Dermis microvascular lymphatic vessel endothelial cell (primary cell): ENCODE measurements at regions not wholly inside any gene's neighbourhood (a gene's known extent, or its start where the extent isn't known, plus 50 kb on each side); places are given as distances from the start of the nearest gene placed in this dataset.
"Not testable (repeated sequence)": the region's sequence is repeated elsewhere in the genome, so short reads cannot be mapped to it uniquely, and the experiment has no call there.

Experiments used
- DNase-seq, 2 donors: peaks; one replicate each; pipeline versions ENCODE4 v3.0.0 to v3.0.0-alpha.2; 2010; ENCODE audit warnings: low read depth in 2 of 2

DNA sequence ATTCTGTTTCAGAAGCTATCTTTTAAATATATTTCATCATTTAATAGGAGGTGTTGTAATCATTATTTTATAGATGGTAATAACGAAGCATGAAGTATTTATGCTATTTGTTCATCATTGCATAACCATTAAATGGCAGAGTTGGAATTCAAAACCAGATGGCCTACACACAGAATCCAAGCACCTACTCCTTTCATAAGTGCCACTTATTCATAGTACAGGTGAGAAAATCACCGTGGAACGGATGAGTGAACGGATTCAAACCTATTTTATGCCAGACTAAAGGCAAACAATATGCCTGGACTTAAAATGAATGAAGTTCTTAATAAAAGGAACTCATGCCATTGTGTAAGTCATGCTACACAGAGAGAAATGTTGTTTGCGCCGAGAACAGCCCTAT is 397.9 kb upstream of the ADGRB3 start:
- DNase-seq = no peak

DNA sequence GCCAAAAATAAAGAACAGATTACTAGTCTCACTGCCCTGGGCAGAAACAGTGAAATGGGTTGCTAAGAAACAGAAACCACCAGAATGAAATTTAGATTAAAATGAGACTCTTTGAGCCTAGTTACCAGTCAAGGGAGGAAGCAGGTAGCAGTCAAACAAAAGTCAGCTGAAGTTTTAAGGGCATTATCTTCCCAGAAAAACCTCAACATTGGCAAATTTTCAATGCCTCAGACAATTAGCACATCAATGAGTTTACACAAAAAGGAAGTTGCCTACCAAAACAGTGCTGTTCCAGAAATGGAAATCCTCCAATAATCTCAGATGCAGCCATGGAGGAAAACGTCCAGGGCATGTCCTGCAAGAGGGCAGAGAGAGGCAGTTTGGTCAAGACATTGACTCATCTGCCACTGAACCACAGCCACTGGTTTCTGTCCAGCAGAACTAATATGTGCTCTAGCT is 399.7 kb upstream of the ADGRB3 start:
- no peak for DNase-seq

DNA sequence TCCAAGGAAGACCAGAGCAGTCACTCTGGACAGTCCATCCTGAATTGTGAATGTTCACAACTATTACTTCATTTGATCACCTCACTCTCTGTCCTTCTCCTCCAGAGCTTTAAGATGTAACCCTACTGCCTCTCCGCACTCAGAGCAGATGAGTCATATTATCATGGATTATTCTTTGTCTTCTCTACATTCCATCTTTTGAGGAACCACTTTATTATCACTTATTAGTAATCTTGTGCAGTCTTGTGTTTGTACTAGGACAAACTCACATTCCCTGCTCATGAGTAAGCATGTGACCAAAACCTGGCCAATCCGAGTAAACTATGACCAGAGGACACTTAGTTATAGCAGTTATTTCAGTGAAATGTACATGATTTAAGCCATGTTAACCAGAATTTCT is 401.5 kb upstream of the ADGRB3 start:
- no peak for DNase-seq

DNA sequence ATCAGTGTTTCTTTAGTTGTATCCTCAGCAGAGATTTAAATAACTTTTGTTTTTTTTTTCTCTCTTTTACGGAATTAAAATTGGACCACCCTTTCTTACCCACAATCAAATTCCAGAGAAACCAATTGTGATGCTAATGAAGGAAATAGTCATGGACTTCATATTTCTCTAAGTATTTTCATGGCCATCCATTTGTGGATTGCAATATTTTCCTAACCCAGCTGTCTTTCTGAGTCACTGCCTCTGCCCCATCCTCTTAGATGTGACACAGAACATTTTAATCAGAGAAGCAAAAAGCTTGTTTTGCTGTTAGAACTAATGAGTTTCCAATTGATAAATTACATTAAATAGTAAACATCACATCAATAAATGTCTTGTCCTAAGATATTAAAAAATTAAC is 405.5 kb upstream of the ADGRB3 start:
- no peak for DNase-seq

DNA sequence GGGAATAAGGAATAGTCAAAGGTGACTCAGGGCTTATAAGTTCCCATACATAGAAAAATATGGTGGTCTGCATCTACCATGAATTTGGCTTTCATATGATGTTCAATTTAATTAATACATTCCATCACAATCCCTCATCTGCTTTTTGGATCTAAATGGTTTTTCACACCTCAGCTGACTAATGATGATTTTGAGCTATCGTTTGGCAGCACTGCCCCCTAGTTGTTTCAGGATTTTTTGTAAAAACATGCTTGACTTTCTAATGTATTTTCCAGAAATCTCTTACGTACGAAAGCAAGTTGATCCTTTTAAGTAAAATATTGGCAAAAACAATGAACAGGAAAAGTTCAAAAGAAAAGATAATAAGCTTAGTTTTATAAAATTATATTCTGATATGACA is 408.6 kb upstream of the ADGRB3 start:
- no peak for DNase-seq

DNA sequence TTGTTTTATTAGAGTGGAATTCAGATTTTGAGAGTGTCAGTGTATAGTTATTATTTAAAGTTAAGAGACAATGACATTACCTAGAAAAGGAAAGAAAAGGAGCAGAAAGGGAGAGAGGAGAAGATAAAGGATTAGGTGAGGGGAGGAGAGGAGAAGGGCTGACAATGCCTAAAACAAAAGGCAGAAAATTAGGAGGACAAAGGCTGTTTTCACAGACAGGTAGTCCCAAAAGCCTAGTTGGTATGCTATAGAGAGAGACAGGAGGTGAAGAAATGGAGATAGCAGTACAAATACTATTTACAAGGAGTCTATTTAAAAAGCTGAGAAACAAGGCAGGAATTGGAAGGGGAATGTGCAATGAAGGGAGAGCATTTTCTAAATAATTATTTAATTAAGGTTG is 409.4 kb upstream of the ADGRB3 start:
- no peak for DNase-seq

DNA sequence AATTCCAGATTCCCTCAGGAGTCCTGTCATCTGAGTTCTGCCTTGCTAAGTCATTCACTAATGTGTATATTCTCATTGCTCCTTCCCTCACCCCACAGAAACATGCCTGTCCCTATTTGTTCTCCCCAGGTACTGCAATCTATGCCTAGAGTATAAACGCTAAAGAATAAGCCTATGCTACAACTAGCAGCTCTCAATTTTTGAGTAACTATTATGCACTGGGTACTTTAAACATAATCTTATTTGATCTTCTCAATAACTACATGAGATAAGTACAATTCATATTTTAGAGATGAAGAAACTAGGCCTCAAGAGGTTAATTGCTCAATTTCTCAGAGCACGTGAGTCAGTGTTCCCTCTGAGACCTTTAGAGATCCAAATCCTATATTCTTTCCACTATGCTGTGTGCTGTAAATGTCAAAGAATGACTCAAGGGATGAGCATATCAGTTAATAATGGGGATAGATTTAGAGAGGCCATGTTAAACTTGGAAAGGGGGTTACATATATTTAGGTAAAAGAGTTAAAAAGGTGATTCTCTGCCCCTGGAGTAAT is 423.8 kb upstream of the ADGRB3 start:
- DNase-seq = no peak

DNA sequence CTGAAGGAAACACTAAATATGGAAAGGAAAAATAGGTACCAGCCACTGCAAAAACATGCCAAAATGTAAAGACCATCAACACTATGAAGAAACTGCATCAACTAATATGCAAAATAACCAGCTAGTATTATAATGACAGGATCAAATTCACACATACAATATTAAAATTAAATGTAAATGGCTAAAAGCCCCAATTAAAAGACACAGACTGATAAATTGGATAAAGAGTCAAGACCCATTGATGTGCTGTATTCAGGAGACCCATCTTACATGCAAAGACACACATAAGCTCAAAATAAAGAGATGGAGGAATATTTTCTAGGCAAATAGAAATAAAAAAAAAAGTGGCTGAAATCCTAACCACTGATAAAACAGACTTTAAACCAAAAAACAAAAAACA is 427.5 kb upstream of the ADGRB3 start:
- not testable (repeated sequence) for DNase-seq

DNA sequence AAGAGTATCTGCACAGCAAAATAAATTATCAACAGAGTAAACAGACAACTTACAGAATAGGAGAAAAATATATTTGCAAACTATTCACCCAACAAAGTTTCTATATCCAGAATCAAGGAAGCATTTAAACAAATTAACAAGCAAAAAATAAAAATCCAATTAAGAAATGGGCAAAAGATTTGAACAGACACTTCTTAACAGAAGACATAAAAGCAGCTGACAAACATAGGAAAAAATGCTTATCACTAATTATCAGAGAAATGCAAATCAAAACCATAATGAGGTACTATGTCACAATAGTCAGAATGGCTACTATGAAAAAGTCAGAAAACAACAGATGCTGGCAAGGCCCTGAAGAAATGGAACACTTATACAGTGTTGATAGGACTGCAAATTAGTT is 434.2 kb upstream of the ADGRB3 start:
- no peak for DNase-seq

DNA sequence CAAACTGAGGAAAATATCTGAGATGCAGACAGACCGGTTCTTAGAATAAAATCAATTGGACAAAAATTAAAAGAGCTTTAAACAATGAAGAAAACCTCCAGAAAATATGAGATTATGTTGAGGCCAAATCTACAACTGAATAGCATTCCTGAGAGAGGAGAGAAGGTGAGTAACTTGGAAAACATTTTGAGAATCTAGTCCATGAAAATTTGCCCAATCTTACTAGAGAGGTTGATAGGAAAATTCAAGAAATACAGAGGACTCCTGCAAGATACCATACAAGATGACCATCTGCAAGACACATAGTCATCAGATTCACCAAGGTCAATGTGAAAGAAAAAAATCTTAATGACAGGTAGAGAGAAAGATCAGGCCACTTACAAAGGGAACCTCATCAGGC is 437.7 kb upstream of the ADGRB3 start:
- no peak for DNase-seq

DNA sequence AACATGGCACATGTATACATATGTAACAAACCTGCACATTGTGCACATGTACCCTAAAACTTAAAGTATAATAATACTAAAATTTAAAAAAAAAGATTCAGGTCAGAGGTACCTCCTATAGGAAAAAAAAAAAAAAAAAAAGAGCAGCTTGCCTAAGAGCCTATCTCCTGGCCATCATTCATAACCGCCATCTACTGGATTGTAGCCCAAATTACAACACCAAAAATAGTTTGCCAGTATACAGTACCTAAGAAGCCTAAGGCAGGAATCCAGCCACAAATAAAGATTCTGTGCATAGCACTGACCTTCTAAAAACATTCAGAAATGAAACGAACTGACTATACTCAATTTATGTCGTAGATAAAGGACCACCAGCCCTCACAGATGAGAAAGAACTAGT is 438.4 kb upstream of the ADGRB3 start:
- no peak for DNase-seq

DNA sequence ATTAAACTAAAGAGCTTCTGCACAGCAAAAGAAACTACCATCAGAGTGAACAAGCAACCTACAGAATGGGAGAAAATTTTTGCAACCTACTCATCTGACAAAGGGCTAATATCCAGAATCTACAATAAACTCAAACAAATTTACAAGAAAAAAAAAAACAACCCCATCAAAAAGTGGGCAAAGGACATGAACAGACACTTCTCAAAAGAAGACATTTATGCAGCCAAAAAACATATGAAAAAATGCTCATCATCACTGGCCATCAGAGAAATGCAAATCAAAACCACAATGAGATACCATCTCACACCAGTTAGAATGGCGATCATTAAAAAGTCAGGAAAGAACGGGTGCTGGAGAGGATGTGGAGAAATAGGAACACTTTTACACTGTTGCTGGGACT is 439.3 kb upstream of the ADGRB3 start:
- DNase-seq = not testable (repeated sequence)

DNA sequence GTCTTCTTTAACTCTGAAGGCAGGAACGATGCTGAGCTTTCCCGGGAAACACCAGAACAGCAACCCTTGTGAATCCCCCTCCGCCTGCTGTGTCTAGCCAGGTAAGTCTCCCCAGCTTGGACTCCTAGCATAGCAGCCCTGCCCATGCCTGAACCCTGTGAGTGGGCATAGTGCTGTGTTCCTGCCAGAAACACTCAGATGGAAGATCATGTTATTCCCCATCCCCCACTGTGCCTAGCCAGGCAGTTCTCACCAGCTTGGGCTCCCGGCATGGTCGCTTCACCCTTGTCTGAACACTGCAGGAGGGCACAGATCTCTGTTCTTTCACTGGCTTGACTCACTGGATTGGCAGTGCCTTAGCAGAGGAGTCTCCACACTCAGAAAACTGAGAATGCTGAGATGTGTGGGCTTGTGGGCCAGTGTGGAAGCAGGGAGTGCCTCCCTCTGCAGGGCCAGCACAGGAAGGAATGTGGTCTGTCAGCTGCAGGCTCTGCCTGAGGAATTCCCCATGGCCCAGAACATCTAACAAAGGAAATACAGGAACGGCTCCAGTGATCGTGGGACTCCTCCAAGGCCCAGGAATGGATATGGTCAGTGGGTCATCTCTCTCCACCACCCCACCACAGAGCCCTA is 440.1 kb upstream of the ADGRB3 start:
- DNase-seq = no peak

DNA sequence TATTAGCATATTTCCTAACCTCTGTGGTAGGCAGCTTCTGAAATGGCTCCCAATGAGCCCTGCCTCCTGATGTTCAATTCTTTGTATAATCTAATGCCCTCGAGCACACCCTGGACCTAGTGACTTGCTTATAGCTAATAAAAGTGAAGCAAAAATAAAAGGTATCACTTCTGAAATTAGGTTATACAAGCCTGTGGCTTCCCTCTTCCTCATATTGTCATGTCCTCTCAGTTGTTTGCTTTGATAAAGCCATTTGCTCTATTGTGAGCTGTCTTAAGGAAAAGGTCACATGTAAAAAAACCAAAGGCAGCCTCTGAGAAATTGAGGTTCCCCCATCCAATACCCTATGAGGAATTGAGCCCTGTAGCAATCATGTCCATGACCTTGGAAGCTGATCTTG is 442.1 kb upstream of the ADGRB3 start:
- DNase-seq = no peak

DNA sequence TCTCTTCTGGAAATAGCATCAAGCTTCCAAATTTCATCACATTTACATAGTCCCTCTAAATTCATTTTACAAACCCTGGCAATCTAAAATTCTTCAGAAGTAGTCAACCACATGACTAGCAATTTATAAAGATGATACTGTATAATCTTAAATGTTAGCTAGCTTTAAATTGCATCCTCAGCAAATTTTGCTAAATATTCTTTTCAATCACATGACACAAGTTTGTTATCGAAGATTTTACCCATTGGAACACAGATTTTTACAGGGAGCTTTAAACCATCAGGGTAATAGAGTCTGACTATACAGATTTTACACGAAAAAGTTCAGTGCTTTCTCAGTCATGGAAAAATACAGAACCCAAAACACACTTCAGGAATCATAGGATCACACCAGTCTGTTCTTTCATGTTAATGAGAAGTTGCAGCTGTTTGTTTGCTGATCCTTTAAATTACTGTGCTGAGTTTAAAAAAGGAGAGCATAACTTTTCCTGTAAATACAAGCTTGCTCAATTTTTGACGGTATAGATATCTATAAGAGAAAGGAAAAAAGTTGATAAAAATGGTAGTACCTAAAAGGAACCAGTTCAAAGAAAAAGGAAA is 445.8 kb upstream of the ADGRB3 start:
- DNase-seq = no peak

DNA sequence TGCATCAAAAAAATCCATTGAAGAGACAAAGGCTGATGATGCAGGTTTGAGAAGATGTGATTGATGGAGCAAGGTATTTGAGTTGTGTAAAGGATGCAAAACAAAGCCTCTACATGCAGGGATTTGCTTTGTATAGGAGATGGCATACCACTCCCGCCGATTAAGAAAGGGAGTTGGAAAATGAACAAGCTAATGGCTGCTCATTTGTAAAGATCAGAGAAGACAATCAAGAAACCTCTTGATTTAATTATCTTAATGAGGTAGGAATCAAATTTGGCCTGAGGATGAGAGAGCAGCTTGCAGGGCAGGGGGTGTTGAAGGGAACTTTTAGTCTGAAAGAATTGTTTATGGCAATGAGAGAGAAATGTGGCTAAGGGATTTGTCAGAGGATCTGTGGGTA is 448.2 kb upstream of the ADGRB3 start:
- no peak for DNase-seq

DNA sequence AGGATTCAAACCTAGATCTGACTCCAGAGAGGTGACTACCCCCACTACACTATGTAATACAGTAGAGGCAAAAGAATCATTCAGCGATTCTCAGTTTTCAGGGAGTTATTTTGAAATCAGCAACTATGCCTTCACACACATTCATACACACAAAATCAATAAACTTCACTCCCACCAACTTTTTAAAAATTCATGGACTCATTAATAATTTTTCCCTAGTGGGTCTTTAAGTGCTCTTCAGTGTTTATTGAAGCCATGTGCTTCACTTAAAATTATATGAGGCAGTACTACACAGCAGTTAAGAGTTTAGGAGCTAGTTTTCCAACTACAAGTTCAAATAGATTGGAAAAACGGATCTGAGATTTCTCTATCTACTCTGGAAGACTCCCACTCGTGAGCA is 452.7 kb upstream of the ADGRB3 start:
- no peak for DNase-seq

DNA sequence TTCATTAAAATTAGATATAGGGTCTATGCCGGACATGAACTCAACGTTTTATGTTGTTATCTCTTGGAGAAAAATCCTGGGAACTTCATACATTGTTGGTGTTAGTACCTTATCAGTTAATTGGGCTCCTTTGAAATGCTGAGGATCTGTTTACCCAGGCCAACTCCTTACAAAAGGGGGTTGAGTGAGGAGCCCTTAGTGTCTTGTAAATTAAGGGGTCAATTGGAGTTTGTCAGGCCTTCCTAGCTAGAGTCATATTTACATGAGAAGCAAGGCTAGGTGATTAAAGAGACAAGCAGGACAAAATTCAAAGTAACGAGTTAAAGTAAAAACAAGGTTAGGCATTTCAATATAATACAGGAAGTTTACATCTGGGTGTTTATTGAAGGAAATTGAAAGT is 454.1 kb upstream of the ADGRB3 start:
- DNase-seq = not testable (repeated sequence)

DNA sequence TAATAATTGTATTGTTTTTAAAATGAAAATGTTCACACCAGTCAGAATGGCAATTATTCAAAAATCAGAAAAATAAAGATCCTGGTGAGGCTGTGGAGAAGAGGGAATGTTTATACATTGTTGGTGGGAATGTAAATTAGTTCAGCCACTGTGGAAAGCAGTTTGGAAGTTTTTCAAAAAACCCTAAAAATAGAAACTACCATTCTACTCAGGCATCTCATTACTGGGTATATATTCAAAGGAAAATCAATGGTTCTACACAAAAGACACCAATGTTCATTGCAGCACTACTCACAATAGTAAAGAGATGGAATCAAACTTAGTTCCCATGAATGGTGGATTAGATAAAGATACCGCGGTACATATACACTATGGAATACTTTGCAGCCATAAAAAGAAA is 461.5 kb upstream of the ADGRB3 start:
- DNase-seq = no peak

DNA sequence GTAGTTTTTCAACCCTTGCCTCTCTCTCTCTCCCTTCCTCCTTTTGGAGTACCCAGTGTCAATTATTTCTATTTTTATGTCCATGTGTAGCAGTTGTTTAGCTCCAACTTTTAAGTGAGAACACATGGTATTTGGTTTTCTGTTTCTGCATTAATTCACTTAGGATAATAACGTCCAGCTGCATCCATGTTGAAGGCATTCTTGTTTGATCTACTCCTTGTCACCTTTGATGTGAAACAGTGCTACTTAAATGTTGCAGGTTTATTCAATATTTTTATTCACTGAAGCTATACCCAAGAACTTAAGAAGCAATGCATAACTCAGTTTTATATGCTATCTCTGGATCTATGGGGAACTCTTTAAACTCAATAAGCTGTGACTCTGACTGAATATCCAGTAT is 465.2 kb upstream of the ADGRB3 start:
- DNase-seq = no peak

DNA sequence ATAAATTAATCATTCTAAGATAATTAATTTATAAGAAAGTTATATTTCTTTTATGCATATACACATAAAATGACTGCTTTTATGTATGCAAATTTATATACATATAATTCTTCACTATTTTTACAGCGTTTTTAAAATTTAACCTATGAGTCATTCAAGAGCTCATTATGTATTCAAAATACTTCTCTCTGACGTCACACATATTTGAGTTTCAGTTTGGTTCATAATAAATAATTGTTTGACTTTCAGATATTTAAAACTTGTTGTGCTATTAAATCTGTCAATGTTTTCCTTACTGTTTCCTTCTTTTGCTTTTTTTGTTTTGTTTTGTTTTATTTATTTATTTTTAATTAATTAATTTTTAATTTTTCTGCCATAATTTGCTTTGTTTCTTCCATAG is 467.5 kb upstream of the ADGRB3 start:
- no peak for DNase-seq

DNA sequence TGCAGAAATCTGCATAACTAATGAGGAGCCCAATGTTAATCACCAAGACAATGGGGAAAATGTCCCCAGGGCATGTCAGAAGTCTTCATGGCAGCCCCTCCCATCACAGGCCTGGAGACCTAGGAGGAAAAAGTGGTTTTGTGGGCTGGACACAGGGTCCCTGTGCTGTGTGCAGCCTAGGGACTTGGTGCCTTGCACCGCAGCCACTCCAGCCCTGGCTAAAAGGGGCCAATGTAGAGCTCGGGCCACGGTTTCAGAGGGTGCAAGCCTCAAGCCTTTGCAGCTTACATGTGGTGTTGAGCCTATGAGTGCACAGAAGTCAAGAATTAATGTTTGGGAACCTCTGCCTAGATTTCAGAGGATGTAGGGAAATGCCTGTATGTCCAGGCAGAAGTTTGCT is 474.3 kb upstream of the ADGRB3 start:
- not testable (repeated sequence) for DNase-seq

DNA sequence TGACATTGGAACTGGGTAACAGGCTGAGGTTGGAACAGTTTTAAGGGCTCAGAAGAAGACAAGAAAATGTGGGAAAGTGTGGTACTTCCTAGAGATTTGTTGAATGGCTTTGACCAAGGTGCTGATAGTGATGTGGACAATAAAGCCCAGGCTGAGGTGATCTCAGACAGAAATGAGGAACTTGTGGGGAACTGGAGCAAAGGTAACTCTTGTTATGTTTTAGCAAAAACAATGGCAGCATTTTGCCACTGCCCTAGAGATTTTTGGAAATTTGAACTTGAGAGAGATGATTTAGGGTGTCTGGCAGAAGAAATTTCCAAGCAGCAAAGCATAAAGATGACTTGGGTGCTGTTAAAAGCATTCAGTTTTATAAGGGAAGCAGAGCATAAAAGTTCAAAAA is 474.7 kb upstream of the ADGRB3 start:
- DNase-seq = no peak

DNA sequence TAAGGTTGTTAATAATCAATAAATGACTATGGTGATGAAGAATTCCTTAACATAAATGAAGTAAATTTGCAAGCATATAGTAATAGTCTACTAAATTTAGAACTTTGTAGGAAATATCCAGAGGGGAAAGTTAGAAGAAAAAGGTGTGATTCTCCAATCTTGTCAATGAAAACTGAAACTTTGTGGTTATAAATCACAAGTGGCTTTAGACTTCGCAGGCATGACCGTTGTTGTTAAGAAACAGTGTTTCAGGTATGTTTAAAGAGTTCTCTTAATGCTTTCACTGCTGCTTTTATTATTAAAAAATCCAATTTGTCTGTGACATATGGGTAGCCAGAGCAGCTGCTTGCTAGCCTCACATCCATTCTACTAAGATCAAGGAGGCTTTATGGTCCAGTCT is 475.6 kb upstream of the ADGRB3 start:
- DNase-seq = no peak
